AG09309 (cell line): ENCODE measurements at regions not wholly inside any gene's neighbourhood (a gene's known extent, or its start where the extent isn't known, plus 50 kb on each side); places are given as distances from the start of the nearest gene placed in this dataset.
"Not testable (repeated sequence)": the region's sequence is repeated elsewhere in the genome, so short reads cannot be mapped to it uniquely, and the experiment has no call there.

Source experiments
- DNase-seq: peaks from one replicate; pipeline ENCODE4 v3.0.0-alpha.2; 2010; ENCODE audit warnings: low read depth
- H3K4me3 ChIP-seq: 2 replicates; pipeline ENCODE4 v1.5.1; 2011; ENCODE audit warnings: mild to moderate bottlenecking, low read depth, low read length, moderate library complexity; ENCODE audit not compliant: control insufficient read depth
- CTCF ChIP-seq: IDR thresholded peaks from 2 replicates; pipeline ENCODE4 v1.5.1; 2011; ENCODE audit warnings: mild to moderate bottlenecking, low read depth, low read length, inconsistent platforms; ENCODE audit not compliant: insufficient read depth, control insufficient read depth; ENCODE audit errors: missing control alignments

- TF ChIP-seq CTCF, result no peak
- H3K4me3 ChIP-seq, result no peak overlapping the region
Observed at GRCh38 chr4:170214731-170215130, 125.0 kb upstream of the AADAT start.

GRCh38 chr4:170214101-170214500 is 124.3 kb upstream of the AADAT start:
- no peak for TF ChIP-seq CTCF
- no peak overlapping the region for H3K4me3 ChIP-seq
- DNase-seq, result no peak

More at GRCh38 chr4:170214731-170215130, 125.0 kb upstream of the AADAT start:
- no peak for DNase-seq

GRCh38 chr4:170202721-170203120 is 113.0 kb upstream of the AADAT start:
- no peak for TF ChIP-seq CTCF
- no peak for DNase-seq
- no peak overlapping the region for H3K4me3 ChIP-seq

GRCh38 chr4:170198747-170199146 is 109.0 kb upstream of the AADAT start:
- no peak for DNase-seq
- no peak overlapping the region for H3K4me3 ChIP-seq
- no peak for TF ChIP-seq CTCF

- not testable (repeated sequence) for DNase-seq
Observed at GRCh38 chr4:170194794-170195193, 105.0 kb upstream of the AADAT start.

GRCh38 chr4:170193496-170193895 is 103.7 kb upstream of the AADAT start:
- no peak overlapping the region for H3K4me3 ChIP-seq
- DNase-seq, result no peak
- no peak for TF ChIP-seq CTCF

More at GRCh38 chr4:170194794-170195193, 105.0 kb upstream of the AADAT start:
- not testable (repeated sequence) for H3K4me3 ChIP-seq

- no peak for DNase-seq
- TF ChIP-seq CTCF, result no peak
- no peak overlapping the region for H3K4me3 ChIP-seq
Observed at GRCh38 chr4:170190265-170190664, 100.5 kb upstream of the AADAT start.

- no peak for DNase-seq
- H3K4me3 ChIP-seq, result no peak overlapping the region
- no peak for TF ChIP-seq CTCF
Observed at GRCh38 chr4:170170861-170171260, 81.1 kb upstream of the AADAT start.
